GM12878 (cell line): ENCODE measurements at regions not wholly inside any gene's neighbourhood (a gene's known extent, or its start where the extent isn't known, plus 50 kb on each side); places are given as distances from the start of the nearest gene placed in this dataset.

ENCODE experiments used
- ATAC-seq: fragments of 200-7000 bp; cut with Tn5 transposase; 3 replicates; pipeline ENCODE4 v1.9.1; 2020; ENCODE audit warnings: mild to moderate bottlenecking, moderate library complexity
- BruUV-seq: library from RNA; stranded (reverse); fragments of 400-500 nt; replicated peaks from 2 replicates; lab custom pipeline; 2021; lab: Mats Ljungman, UMichigan
- CTCF ChIA-PET: fragments of 300-600 bp; sonication (Branson Sonifier 250); formaldehyde crosslinking; extraction: SDS; loops from one replicate; lab custom pipeline; 2021; ENCODE audit warnings: inconsistent platforms; lab: Yijun Ruan, JAX
- POLR2A ChIA-PET: fragments of 350-600 bp; formaldehyde crosslinking; extraction: SDS; loops from one replicate; lab custom pipeline; 2021; ENCODE audit warnings: inconsistent platforms; lab: Charles Lee
- RAD21 ChIA-PET: fragments of 300-600 bp; sonication (Branson Sonifier 250); formaldehyde crosslinking; loops from one replicate; lab custom pipeline; 2023; ENCODE audit warnings: antibody characterized with exemption; ENCODE audit not compliant: unreplicated experiment; lab: Charles Lee
- SMC1A ChIA-PET: fragments of 300-600 bp; sonication (Branson Sonifier 250); formaldehyde crosslinking; loops from one replicate; lab custom pipeline; 2023; ENCODE audit not compliant: unreplicated experiment, uncharacterized antibody; lab: Charles Lee
- DNase-seq: peaks from one replicate; pipeline ENCODE4 v3.0.0-alpha.2; 2011; ENCODE audit warnings: low read depth, low spot score
- FAIRE-seq: peaks from 3 replicates; lab custom pipeline; 2011; peaks lifted over from hg19 to GRCh38; lab: Jason Lieb, UNC
- H2AFZ ChIP-seq: 2 replicates; pipeline ENCODE4 v1.6.0; 2011; ENCODE audit warnings: low read depth, low read length, control low read depth; ENCODE audit not compliant: control insufficient read depth
- H3K27ac ChIP-seq: 2 replicates; pipeline ENCODE4 v1.5.1; 2011; ENCODE audit warnings: control low read depth; ENCODE audit not compliant: control insufficient read depth, insufficient read depth
- H3K27me3 ChIP-seq, 2 experiments: replicated peaks in 1 of 2; 2 replicates each; pipeline versions ENCODE4 v1.6.0 to v1.6.1; 2011; ENCODE audit warnings: low read length in 1 of 2; ENCODE audit not compliant: control insufficient read depth in 2 of 2, insufficient read depth in 2 of 2
- H3K36me3 ChIP-seq, 2 experiments: 2 replicates each; pipeline ENCODE4 v1.5.1; 2011; ENCODE audit warnings: low read length in 1 of 2; ENCODE audit not compliant: control insufficient read depth in 2 of 2, insufficient read depth in 2 of 2
- H3K4me1 ChIP-seq: 2 replicates; pipeline ENCODE4 v1.6.1; 2011; ENCODE audit warnings: mild to moderate bottlenecking, low read length, moderate library complexity, mixed read lengths; ENCODE audit not compliant: control insufficient read depth, insufficient read depth
- H3K4me2 ChIP-seq: 2 replicates; pipeline ENCODE4 v1.6.0; 2011; ENCODE audit warnings: control low read depth; ENCODE audit not compliant: control insufficient read depth, insufficient read depth
- H3K4me3 ChIP-seq: fragments of 200-600 bp; sonication (generic); 2 replicates; pipeline ENCODE4 v1.5.1; 2016
- H3K79me2 ChIP-seq: 2 replicates; pipeline ENCODE4 v1.6.0; 2011; ENCODE audit warnings: low read length; ENCODE audit not compliant: control insufficient read depth, insufficient read depth
- H3K9ac ChIP-seq: 2 replicates; pipeline ENCODE4 v1.8.0; 2011; ENCODE audit warnings: low read length, control low read depth, mixed read lengths; ENCODE audit not compliant: control insufficient read depth, insufficient read depth
- H3K9me3 ChIP-seq: replicated peaks from 3 replicates; pipeline ENCODE4 v1.5.1; 2011; ENCODE audit warnings: mild to moderate bottlenecking, low read length; ENCODE audit not compliant: control insufficient read depth, insufficient read depth
- H4K20me1 ChIP-seq: 2 replicates; pipeline ENCODE4 v1.6.0; 2011; ENCODE audit not compliant: control insufficient read depth, insufficient read depth
- CBFB ChIP-seq: IDR thresholded peaks from 2 replicates; pipeline ENCODE4 v1.6.1; 2016; ENCODE audit warnings: antibody characterized with exemption, low read depth
- FOXK2 ChIP-seq: fragments of 450-650 bp; IDR thresholded peaks from 2 replicates; pipeline ENCODE4 v1.6.1; 2017; ENCODE audit warnings: mild to moderate bottlenecking, moderate library complexity
- KAT2A ChIP-seq: conservative IDR thresholded peaks from 2 replicates; pipeline ENCODE4 v1.6.1; 2011; ENCODE audit warnings: low read depth, low read length; ENCODE audit not compliant: control insufficient read depth
- MTA3 ChIP-seq: IDR thresholded peaks from 2 replicates; pipeline ENCODE4 v1.6.1; 2012; ENCODE audit warnings: low read length, inconsistent platforms, borderline replicate concordance
- NFYA ChIP-seq: IDR thresholded peaks from 2 replicates; pipeline ENCODE4 v1.6.1; 2011; ENCODE audit warnings: low read depth, mild to moderate bottlenecking, low read length, improper control_type of control experiment, borderline replicate concordance
- SRF ChIP-seq, 2 experiments: IDR thresholded peaks; 2 replicates each; pipeline ENCODE4 v1.6.1; 2011; ENCODE audit warnings: low read depth in 2 of 2, low read length in 2 of 2, mild to moderate bottlenecking in 1 of 2, moderate library complexity in 1 of 2
- ZBTB40 ChIP-seq: fragments of 450-650 bp; IDR thresholded peaks from 2 replicates; pipeline ENCODE4 v1.6.1; 2016; ENCODE audit warnings: mild to moderate bottlenecking, moderate library complexity, borderline replicate concordance
- WGBS: methylation state at CpG from one replicate; pipeline ENCODE4 v1.1.6; 2016; ENCODE audit warnings: low lambda C conversion rate; ENCODE audit not compliant: insufficient replicate concordance, insufficient coverage; ENCODE audit errors: missing lambda C conversion rate; 5-methylcytosine and 5-hydroxymethylcytosine counted together
- in situ Hi-C: fragments of 300-500 bp; cut with MboI; formaldehyde crosslinking; loops from 9 replicates; pipeline ENCODE4 v1.14.3; 2018; ENCODE audit warnings: mixed read lengths
- intact Hi-C: fragments of 100-400 bp; cut with micrococcal nuclease; formaldehyde crosslinking; loops from one replicate; pipeline ENCODE4 v1.14.2; 2022; ENCODE audit not compliant: unreplicated experiment
- TF ChIP-seq, protein P1 (sequence below): fragments of 450-650 bp; IDR thresholded peaks from 2 replicates; pipeline ENCODE4 v1.6.1; 2016; ENCODE audit warnings: mild to moderate bottlenecking

DNA sequence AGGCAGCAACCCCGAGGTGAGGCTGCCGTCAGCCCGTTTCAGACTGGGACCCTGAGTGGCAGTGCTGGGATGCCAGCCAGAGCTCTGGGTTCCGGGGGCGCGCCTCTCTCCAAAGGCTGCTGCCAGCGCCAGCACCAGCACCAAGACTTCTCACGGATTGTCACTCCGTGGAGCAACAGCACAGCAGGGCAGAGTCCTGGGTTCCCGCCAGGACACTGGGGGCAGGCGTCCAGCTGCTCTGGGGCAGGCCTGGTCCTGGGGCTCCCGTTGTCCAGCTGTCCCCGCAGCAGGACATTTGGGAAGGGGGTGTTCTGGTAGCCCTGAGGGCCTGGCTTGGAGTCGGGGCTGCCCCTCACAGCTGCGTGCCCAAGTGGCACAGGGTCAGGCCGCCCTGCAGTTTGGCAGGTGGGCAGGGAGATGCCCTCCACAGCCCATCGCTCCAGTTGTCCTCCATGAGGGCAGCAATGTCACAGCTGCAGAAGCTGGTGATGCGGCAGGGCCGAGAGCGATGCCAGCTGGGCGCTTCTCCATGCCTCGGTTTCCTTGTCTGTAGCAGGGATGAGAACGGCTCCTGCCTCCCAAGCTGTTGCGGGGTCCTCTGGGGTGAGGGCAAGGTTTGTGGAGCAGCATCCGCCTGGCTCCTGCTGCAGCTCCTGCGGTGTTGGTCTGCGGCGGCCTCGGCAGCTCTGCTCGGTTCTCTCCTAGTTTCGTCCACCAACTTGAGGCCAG lies 137.3 kb upstream of the CIBAR2 start:
- RAD21 ChIA-PET: no interaction called here

More for the DNA sequence above, 137.3 kb upstream of the CIBAR2 start:
- no peaks in the 10 kb centered on the region for H4K20me1 ChIP-seq
- H3K79me2 ChIP-seq: no peaks in the 10 kb centered on the region
- peaks cover 3% of the 10 kb centered on the region; the same call in 1 of the 2 replicates for H3K4me1 ChIP-seq
- WGBS: 77% methylated on average over 29 of the region's 31 CpGs
- no peak for TF ChIP-seq FOXK2
- TF ChIP-seq CBFB: no peak
- TF ChIP-seq ZBTB40: no peak
- TF ChIP-seq KAT2A: no peak
- TF ChIP-seq, protein P1, sequence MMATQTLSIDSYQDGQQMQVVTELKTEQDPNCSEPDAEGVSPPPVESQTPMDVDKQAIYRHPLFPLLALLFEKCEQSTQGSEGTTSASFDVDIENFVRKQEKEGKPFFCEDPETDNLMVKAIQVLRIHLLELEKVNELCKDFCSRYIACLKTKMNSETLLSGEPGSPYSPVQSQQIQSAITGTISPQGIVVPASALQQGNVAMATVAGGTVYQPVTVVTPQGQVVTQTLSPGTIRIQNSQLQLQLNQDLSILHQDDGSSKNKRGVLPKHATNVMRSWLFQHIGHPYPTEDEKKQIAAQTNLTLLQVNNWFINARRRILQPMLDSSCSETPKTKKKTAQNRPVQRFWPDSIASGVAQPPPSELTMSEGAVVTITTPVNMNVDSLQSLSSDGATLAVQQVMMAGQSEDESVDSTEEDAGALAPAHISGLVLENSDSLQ: no peak
- no peak for TF ChIP-seq SRF (IDR thresholded peaks at IDR 0.05; ENCODE audit: low read depth in 2 of 2, low read length in 2 of 2)
- TF ChIP-seq NFYA: no peak
- no peak for TF ChIP-seq MTA3
- no peaks in the 10 kb centered on the region for H3K36me3 ChIP-seq
- H3K9me3 ChIP-seq: no peaks in the 10 kb centered on the region
- H3K4me2 ChIP-seq: no peak overlapping the region
- no peak overlapping the region for H2AFZ ChIP-seq
- no peak for ATAC-seq
- no peak for FAIRE-seq
- intact Hi-C loops (loop anchor here (5.0 kb wide), 1 partner anchor 132 kb away; no protein-coding TSS in a partner anchor), in situ Hi-C loops (no loop called here)
- ChIA-PET SMC1A (interaction anchor here (0.7 kb wide), 1 partner anchor 134 kb away, joined by 3 read pairs; no protein-coding TSS in a partner anchor), POLR2A (no interaction called here), CTCF (interaction anchor here (0.6 to 3.1 kb wide), 4 partner anchors 8 to 572 kb away, joined by 3 to 11 read pairs (median 3); no protein-coding TSS in a partner anchor)
- H3K4me3 ChIP-seq: no peak overlapping the region
- H3K9ac ChIP-seq: no peak overlapping the region
- no TSS peak for BruUV-seq
- no peaks in the 10 kb centered on the region for H3K27me3 ChIP-seq
- no peak overlapping the region for H3K27ac ChIP-seq
- DNase-seq: no peak
